CD4-positive, alpha-beta T cell treated with Interleukin-4 for 4 hours (primary cell): ENCODE measurements at regions not wholly inside any gene's neighbourhood (a gene's known extent, or its start where the extent isn't known, plus 50 kb on each side); places are given as distances from the start of the nearest gene placed in this dataset.
"Not testable (repeated sequence)": the region's sequence is repeated elsewhere in the genome, so short reads cannot be mapped to it uniquely, and the experiment has no call there.

Experiments
- DNase-seq: peaks from one replicate; pipeline ENCODE4 v3.0.0-alpha.2; 2020

DNA sequence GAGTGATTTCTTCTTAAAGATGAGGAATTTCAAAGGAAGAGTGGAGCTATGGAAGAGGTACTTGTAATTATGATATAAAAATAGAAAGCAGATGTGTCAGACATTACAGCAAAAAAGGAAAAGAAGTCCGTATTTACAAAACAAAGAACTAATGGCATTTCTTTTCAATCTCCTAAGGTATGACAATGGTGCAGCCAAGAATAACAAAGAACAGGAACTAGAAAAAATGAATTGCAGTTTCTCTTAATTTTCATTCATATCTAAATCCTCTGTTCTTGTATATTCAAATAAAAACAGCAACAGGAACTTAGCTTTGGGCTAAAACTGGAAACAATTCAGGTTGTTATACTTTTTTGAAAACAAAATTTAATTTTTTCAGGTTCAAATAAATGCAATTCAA is 105.1 kb downstream of the SPRY1 start:
- no peak for DNase-seq

DNA sequence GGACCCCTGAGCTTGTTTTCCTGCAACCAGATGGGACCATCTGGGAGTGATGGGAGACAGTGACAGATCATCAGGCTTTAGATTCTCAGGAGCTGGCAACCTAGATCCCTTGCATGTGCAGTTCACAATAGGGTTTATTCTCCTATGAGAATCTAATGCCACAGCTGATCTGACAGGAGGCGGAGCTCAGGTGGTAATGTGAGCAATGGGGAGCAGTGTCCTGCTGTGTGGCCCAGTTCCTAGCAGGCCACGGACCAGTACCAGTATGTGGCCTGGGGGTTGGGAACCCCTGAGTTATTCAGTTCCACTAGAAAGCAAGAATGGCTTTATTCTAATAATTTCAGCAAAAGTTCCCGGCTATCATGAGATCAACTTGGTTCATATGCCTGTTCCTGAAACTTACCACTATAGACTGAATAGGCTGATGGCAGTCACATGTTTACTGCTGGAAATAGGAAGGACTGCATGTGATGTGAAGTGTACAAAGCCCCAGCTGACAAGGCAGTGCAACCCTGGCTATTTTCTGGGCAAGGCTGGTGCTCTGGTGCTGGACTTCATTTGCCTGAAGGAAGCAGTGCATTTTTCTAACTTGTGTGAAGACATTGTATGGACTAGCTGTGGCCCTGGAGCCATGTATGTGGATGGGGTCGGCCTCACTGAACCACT is 107.2 kb downstream of the SPRY1 start:
- DNase-seq, result no peak

DNA sequence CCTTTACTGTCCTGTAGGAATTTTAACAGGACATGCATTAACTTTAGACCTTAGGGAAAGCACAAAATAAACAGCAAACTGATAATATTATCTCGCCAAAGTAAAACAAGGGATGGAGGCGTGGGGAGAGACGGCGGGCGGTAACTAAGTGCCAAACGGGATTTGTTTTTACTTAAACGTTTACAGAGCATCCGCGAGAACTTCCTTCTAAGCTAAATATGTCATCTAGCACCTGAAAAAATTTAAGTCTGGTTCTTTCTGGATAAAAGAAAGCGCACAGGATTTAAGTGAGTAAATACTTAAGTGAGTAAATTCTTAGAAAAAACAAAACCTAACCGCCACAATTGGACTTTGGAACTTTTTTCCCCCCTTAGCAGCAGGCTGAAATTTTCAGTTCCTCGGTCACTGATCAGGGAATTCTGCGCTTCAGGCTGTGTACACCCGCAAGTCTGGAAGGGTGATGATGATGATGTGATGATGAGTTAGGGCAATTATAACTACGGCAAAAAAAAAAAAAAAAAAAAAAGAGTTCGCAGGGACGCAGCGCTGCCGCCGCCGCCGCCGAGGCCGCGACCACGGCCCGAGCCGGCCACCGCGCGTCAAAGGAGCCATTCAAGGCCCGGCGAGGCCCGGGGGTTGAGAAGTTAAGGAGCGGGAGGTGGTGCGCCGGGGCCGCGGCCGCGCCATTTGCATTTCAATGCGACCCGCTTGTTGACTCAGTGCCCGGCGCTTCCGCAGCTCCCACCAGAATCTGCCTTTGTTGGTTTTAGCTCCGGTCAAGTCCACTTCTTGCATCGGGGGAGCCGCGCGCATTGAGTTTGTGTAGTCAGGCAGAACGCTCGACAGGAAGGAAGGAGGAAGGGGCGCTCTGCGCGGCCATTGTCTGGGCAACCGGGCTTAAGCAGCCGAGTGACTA is 108.8 kb downstream of the SPRY1 start:
- DNase-seq, result no peak

DNA sequence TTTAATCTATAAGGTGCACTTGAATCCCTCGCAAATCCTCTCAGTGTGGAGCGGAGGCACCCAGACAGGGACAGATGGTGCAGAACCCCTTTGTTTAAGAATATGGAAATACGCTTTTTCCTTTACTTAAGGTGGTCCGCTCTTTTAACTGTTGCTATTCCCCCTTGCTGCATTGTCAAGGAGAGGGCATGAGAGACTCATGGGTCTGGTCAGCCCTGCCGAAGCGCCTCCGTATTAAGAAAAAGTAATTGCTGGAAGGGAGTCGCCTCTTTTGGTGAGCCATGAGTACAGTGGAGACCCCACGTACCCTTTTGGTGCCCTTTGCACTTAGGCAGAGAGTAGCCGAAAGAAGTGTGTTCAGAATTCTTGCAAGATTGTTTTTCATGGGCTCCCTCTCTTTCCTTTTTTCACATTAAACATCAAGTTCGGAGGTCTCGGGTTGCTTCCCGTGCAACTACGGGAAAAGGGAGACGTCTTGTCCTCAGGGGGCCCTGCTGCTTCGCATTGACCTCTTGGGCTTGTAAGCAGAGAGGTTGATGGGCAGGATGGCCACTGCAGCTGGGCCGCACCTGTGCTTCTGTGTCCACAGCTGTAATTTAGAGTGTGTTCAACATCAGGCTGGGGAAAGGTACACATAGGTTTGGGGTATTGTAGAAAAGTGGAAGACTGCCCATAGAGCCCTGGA is 109.6 kb downstream of the SPRY1 start:
- DNase-seq, result no peak

DNA sequence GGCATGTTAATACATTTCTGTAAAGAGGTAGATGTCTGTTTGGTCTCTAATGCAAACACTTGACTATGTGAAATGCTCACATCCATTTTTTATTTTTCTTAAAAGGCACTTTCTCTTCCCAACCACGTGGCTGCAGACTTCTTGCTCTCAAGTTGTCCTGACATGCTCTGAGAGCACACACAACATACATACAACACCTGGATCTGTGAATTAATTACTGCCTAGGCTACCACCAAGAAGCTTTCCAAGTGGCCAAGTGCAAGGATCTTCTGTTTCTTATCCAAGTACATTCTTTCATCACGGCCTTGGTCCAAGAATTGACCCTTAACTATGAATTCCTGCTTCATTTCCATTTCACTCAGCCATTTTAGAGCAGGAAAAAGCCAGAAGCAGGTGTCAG is 110.8 kb downstream of the SPRY1 start:
- DNase-seq, result no peak

DNA sequence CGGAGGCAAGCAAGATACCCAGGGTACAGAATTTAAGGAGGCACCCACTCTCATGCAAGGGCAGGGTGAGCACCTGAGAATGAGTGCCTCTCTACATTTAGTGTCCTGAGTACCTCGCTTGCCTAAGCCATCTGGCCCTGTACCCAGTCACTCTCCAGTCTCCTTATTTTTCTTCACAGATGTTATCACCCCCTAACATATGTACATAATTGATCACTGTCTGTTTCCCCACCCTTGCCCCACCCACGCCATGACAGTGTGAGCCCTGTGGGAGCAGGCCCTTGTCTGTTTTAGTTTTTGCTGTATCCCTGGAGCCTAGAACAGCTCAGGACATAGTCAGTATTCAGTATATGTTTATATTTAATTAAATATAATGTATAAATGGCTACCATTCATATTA is 113.6 kb downstream of the SPRY1 start:
- no peak for DNase-seq

DNA sequence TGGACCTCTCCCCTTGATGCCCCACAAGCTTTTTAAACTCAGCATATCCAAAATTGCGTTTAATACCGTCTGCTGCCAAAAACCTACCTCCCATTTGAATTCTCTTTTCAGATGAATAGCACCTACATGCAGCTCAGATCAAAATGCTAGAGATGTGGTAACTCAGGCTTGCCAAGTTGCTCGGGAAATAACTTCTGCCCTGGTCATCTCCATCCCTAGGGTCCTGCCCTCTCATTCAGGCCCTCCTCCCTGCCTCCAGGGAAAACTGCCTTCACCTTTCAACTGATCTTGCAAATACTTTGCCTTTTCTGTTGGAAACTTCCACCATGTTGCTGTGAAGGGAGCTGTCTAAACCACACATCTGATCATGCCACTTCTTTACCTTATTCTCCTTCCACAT is 114.1 kb downstream of the SPRY1 start:
- no peak for DNase-seq

DNA sequence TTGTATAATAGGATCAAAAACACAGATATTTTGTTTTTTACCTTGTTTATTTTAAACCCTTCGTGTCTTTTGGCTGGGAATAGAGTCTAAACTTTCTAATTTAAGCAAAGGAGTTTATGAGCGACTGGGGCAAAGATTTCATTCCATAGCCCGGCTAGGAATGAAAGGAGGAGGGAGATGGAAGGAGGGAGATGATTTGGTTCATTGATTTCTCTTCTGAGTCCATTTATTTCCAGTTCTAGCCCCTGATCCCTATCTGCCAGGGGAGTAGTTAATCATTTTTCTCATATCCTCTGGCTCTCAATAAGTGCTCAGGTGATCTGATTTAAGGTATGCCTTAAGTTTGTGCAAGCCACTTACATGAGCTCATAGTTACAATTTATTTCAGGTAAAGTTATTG is 120.0 kb downstream of the SPRY1 start:
- DNase-seq, result no peak

DNA sequence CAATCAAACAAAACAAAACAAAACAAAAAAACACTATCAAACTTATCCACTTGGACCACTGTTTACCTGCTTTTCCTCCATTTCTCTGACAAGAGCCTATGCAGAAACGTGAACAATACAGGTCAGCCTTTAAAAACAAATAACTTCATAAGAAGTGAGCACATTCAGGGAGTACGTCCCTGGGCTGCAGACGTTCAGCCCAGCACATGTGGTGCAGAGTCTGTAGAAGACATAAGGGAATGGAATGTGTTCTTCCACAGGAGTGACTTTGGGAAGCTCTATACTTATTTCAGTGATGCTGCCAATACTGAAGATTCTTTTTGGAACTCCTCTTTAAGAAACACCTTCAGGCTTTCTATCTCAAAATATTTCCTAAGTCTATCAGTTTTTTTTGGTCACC is 120.6 kb downstream of the SPRY1 start:
- DNase-seq, result no peak

DNA sequence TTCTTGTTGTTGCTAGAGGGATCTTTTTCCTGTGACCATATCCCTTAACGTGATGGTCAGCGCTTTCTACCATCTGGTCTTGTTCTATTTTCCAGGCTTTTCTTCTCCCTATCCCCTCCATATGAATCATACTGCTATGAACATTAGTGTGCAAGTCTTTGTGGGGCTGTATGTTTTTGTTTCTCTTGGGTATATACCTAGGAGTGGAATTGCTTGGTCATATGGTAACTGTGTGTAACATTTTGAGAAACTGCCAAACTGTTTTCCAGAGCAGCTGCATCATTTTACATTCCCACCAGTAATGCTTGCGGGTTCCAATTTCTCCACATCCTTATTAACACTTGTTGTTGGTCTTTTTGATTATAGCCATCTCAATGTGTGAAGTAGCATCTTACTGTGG is 121.4 kb downstream of the SPRY1 start:
- DNase-seq, result no peak

DNA sequence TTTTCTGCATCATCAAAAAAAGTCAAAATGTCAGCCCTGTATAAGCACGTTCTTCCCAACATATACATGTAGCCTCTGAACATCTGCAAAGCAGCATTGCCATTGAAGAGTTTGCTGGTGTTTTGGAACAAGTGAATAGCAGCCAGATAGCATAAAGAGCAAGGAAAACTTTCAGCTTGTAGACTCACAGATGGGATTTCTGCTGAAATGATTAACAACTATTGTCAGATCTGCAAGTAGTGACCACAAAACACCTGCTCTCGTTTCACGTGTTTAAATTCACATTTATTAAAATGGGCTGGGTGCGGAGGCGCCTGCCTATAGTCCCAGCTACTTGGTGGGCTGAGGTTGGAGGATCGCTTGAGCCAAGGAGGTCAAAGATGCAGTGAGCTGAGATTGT is 123.7 kb downstream of the SPRY1 start:
- DNase-seq, result no peak

DNA sequence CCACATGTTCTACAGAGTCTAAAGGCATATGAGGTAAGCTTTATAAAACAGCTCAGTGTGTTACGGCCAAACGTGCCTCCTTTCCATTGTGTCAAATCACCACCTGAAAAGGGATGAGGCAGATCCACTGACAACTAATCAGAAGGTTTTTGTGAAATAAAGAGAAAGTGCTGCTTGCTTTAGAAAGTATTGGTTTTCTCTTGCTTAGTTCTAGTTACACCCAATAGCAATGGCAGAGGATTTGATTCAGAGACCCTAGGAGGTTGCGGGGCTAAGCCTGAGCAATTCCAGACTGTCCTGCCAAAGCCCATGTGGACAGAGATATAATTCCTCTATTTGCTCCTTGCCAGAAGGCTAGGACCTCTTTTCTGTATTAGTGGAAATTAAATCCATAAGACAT is 125.5 kb downstream of the SPRY1 start:
- DNase-seq, result no peak

DNA sequence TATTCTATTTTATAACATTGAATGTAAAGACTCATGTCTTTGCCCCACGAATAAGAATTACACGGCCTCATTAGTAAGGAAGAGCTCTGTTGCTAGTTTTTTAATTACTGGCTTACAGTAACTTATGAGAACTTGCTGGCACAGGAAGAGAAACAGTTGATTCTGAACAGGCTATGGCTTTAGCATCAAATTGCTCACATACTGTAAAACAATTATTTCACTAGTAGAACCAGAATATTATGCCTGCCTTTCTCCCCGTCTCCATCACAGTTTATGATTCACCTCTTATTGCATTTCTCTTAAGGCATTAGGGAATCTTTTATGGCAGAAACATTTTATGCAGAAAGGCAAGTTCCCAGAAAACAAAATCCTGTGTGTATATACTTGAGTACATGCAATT is 126.1 kb downstream of the SPRY1 start:
- DNase-seq, result no peak

DNA sequence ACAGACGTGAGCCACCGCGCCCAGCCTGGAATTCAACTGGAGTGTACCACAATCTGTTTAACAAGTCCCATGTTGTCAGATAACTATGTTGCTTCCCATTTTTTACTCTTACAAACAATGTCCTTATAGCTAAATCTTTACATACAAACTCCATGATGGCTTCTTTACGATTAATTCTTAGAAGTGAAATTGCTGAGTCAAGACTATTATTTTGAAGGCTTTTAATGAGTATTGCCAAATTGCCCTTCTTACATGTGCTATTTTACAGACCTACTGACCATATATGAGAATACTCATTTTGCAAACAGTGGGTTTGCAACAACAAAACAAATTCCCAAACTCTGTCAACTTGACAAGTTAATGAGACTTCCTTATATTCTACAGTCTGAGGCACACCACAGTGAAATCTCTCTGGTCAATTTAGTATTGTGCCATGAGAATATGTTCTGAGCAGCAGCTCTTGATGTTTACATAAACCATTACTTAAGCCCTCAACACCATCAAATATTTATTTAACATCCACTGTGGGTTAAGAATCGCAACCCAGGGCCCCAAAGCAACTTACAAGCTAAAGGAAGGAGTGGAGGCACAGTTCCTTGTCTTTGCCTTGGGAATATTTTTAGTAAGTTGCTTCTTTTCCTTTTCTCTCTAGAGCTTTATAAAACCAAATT is 128.5 kb downstream of the SPRY1 start:
- no peak for DNase-seq

DNA sequence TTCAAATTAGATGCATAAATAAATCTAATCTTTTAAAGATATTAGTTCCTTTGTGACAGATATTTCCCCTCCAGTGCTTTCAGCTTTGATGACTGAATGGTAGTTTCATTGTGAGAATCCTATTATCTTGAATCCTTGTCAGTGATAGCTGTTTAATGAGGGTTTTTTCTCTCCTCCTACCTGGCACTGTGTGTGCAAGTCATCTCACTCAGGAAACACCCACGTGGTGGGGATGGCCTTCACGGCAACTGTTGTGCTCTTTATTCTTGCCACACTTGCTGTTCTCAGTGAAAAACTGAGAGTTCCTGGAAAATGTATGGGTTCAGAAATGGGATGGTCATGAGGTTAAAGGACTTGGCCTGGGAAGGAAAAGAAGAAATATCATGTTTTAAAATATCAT is 129.9 kb downstream of the SPRY1 start:
- no peak for DNase-seq

DNA sequence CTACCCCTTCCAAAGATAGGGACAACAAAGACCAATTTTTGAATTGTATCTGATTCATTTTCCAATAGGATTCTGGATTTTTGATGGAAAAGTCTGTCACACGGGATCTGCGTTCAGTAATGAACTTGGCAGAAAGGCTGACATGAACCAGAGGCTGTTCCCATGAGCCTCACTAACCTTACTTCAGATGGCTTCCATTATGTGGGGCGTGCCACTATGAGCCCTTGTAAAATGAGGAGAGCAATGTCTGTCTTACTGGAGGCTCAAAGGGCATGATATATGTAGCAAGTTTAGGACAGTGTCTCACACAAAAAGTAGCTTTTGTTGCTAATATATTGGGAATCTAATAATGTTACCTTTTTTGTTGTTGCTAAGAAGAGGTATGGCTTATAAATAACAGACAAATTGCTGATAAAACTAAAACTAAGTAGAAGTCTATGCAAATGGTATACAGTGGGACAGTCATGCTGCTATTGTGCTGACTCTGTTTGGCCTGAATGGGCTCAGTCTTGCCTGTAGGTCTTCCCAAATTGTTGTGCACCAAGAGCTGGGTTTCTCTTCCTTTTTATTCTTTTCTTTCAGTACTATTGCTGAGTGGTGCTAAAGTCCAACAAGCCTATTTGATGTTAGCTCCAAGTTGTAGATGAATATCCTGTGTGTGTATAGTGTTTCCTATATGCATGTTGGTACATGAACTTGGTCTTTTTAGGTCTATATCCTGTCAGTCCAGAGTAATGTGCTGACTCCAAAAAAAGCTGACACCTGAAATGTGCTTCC is 132.1 kb downstream of the SPRY1 start:
- DNase-seq, result no peak

DNA sequence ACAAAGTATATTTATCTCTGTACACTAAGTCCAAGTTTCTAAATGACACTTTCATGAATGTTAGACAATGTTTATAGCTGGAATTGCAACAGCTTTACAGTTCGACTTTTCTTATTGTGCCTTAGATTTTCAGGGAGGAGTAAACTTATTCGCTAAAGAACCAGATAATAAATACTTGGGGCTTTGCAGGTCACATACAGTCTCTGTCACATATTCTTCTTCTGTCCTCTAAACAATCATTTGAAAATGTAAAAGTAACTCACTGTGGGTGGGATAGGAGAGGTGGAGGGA is 132.6 kb downstream of the SPRY1 start:
- no peak for DNase-seq

DNA sequence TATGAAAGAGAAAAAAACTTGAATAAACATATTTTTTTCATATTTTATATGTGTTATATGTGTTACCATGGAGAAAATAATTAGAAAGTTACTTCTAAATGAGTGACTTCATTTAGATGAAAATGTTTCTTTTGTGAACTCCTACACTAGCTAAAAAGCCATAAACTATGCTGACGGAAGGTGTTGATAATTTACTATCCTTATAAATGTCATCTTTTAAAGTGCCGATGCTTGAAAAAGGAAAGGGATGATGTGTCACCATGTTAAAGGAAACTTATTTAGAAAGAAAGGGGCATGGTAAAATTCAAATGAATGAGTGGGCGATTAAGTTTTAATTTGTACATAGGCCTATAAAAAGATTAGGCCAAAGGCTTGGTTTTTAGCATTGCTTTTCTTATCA is 133.8 kb downstream of the SPRY1 start:
- no peak for DNase-seq

DNA sequence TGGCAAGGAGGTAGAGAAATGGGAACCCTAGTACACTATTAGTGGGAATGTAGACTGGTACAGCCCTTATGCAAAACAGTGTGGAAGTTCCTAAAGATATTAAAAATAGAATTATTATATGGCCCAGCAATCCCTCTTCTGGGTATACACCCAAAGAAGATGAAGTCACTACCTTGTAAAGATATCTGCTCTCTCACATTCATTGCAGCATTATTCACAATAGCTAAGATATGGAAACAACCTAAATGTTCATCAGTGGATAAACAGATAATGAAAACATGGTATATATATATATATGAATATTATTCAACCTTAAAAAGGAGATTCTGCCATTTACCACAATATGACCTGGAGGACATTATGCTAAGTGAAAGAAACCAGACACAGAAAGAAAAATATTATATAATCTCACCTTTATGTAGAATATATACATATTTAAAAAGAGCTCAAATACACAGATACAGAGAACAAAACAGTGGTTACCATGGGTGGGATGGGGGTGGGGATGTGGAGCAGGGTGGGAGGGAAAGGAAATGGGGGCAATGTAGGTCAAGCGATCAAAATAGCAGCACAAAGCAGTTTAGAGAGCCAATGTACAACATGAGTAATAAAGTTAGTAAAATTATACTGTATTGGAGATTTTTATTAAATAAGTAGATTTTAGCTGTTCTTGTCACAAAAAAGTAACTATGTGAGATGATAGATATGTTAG is 138.6 kb downstream of the SPRY1 start:
- DNase-seq, result no peak

DNA sequence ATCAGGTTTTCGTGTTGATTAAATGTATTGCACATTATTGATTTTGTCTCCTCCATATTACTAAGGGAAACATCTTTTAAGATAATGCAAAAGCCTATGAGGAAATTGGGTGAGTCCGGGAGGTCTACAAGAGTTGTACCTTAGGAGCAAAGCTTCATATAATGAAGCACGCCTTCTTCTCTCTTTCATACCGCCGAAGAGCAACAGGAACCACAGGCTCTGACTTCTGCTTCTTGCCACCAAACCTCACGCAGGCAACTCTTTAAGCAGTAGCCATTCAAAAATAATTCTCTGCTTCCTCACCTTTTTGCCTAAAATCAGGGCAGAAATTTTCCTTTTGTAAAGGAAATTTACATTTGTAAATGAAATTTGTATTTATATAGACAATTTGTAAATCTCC is 139.6 kb downstream of the SPRY1 start:
- no peak for DNase-seq

DNA sequence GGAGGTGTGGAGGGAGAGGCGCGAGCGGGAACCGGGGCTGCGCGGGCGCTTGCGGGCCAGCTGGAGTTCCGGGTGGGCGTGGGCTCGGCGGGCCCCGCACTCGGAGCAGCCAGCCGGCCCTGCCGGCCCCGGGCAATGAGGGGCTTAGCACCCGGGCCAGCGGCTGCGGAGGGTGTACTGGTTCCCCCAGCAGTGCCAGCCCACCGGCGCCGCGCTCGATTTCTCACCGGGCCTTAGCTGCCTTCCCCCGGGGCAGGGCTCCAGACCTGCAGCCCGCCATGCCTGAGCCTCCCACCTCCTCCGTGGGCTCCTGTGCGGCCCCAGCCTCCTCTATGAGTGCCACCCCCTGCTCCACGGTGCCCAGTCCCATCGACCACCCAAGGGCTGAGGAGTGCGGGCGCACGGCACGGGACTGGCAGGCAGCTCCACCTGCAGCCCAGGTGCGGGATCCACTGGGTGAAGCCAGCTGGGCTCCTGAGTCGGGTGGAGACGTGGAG is 141.4 kb downstream of the SPRY1 start:
- not testable (repeated sequence) for DNase-seq
